ENCODE measurements at regions not wholly inside any gene's neighbourhood (a gene's known extent, or its start where the extent isn't known, plus 50 kb on each side); places are given as distances from the start of the nearest gene placed in this dataset.

GRCh38 chr18:45447355-45448265 is 167.7 kb upstream of the SLC14A2 start:
- H3K27ac ChIP-seq (ENCODE audit: low read depth, low read length, poor library complexity, severe bottlenecking), result no peak overlapping the region
- intact Hi-C loops (cut with micrococcal nuclease; ENCODE audit: unreplicated experiment), result no loop called here
- H2AFZ ChIP-seq (ENCODE audit: low read length), result no peak overlapping the region
- no peak overlapping the region for H3K4me3 ChIP-seq (ENCODE audit: low read depth, low read length, poor library complexity, severe bottlenecking)
- H3K9me2 ChIP-seq (ENCODE audit: insufficient read depth, low read length), result no peaks in the 10 kb centered on the region
- no peak overlapping the region for H3K4me2 ChIP-seq (ENCODE audit: low read length)
- BruUV-seq (replicated peaks), result no TSS peak
- H4K20me1 ChIP-seq (ENCODE audit: insufficient read depth, low read length), result no peaks in the 10 kb centered on the region
- TF ChIP-seq EZH2phosphoT487 (IDR thresholded peaks at IDR 0.05; ENCODE audit: borderline replicate concordance, low read depth, low read length), result no peak
- TF ChIP-seq, protein P1, sequence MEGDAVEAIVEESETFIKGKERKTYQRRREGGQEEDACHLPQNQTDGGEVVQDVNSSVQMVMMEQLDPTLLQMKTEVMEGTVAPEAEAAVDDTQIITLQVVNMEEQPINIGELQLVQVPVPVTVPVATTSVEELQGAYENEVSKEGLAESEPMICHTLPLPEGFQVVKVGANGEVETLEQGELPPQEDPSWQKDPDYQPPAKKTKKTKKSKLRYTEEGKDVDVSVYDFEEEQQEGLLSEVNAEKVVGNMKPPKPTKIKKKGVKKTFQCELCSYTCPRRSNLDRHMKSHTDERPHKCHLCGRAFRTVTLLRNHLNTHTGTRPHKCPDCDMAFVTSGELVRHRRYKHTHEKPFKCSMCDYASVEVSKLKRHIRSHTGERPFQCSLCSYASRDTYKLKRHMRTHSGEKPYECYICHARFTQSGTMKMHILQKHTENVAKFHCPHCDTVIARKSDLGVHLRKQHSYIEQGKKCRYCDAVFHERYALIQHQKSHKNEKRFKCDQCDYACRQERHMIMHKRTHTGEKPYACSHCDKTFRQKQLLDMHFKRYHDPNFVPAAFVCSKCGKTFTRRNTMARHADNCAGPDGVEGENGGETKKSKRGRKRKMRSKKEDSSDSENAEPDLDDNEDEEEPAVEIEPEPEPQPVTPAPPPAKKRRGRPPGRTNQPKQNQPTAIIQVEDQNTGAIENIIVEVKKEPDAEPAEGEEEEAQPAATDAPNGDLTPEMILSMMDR (conservative IDR thresholded peaks at IDR 0.05; ENCODE audit: low read length), result no peak
- H3K36me3 ChIP-seq (ENCODE audit: insufficient read depth, low read length), result no peaks in the 10 kb centered on the region
- POLR2A ChIA-PET, result interaction anchor here (0.6 kb wide), 1 partner anchor 1133 kb away, joined by 3 read pairs; no protein-coding TSS in a partner anchor
- CTCF ChIA-PET (ENCODE audit: unreplicated experiment), result no interaction called here
- no peaks in the 10 kb centered on the region for H3K9me3 ChIP-seq (ENCODE audit: low read length)
- no peaks in the 10 kb centered on the region for H3K79me2 ChIP-seq (ENCODE audit: insufficient read depth, low read depth, low read length)
- DNase-seq (ENCODE audit: low spot score), result no peak
- no peaks in the 10 kb centered on the region for H3K4me1 ChIP-seq (ENCODE audit: insufficient read depth, low read length, poor library complexity, severe bottlenecking)

- no peaks in the 10 kb centered on the region for H4K20me1 ChIP-seq (ENCODE audit: insufficient read depth, low read length)
- H2AFZ ChIP-seq (ENCODE audit: low read length), result no peak overlapping the region
- TF ChIP-seq EZH2phosphoT487 (IDR thresholded peaks at IDR 0.05; ENCODE audit: borderline replicate concordance, low read depth, low read length), result no peak
- TF ChIP-seq, protein P1 (conservative IDR thresholded peaks at IDR 0.05; ENCODE audit: low read length), result no peak
- CTCF ChIA-PET (ENCODE audit: unreplicated experiment), result no interaction called here
- DNase-seq (ENCODE audit: low spot score), result no peak
- no peaks in the 10 kb centered on the region for H3K4me1 ChIP-seq (ENCODE audit: insufficient read depth, low read length, poor library complexity, severe bottlenecking)
- H3K27ac ChIP-seq (ENCODE audit: low read depth, low read length, poor library complexity, severe bottlenecking), result no peak overlapping the region
- no peaks in the 10 kb centered on the region for H3K36me3 ChIP-seq (ENCODE audit: insufficient read depth, low read length)
- POLR2A ChIA-PET, result no interaction called here
- no peaks in the 10 kb centered on the region for H3K9me2 ChIP-seq (ENCODE audit: insufficient read depth, low read length)
- no peak overlapping the region for H3K4me3 ChIP-seq (ENCODE audit: low read depth, low read length, poor library complexity, severe bottlenecking)
- H3K9me3 ChIP-seq (ENCODE audit: low read length), result no peaks in the 10 kb centered on the region
- H3K4me2 ChIP-seq (ENCODE audit: low read length), result no peak overlapping the region
- intact Hi-C loops (cut with micrococcal nuclease; ENCODE audit: unreplicated experiment), result no loop called here
- no TSS peak for BruUV-seq (replicated peaks)
- no peaks in the 10 kb centered on the region for H3K79me2 ChIP-seq (ENCODE audit: insufficient read depth, low read depth, low read length)
Observed at GRCh38 chr18:45448871-45449270, 166.4 kb upstream of the SLC14A2 start.
